ENCODE measurements at regions not wholly inside any gene's neighbourhood (a gene's known extent, or its start where the extent isn't known, plus 50 kb on each side); places are given as distances from the start of the nearest gene placed in this dataset.

- TF ChIP-seq CTCF (conservative IDR thresholded peaks at IDR 0.05; ENCODE audit: low read depth, low read length) (no peak), EZH2 (IDR thresholded peaks at IDR 0.05; ENCODE audit: low read length, unreplicated experiment) (no peak), EZH2phosphoT487 (IDR thresholded peaks at IDR 0.05; ENCODE audit: borderline replicate concordance, low read length) (no peak)
Observed at GRCh38 chr12:33718631-33719030, 279.0 kb upstream of the SYT10 start.

Data from PC-3 (cell line).